ENCODE measurements at regions not wholly inside any gene's neighbourhood (a gene's known extent, or its start where the extent isn't known, plus 50 kb on each side); places are given as distances from the start of the nearest gene placed in this dataset.

GRCh38 chr16:79713609-79714309, 113.2 kb upstream of the MAF start:
- DNase-seq (ENCODE audit: low spot score): no peak

- DNase-seq (ENCODE audit: low spot score): no peak
Measured at GRCh38 chr16:79712276-79712675, 111.7 kb upstream of the MAF start.

GRCh38 chr16:79707876-79708275, 107.3 kb upstream of the MAF start:
- no peak for DNase-seq (ENCODE audit: low spot score)

- DNase-seq (ENCODE audit: low spot score): no peak
Measured at GRCh38 chr16:79703066-79703465, 102.5 kb upstream of the MAF start.

- no peak for DNase-seq (ENCODE audit: low spot score)
Measured at GRCh38 chr16:79698341-79698753, 97.8 kb upstream of the MAF start.

- DNase-seq (ENCODE audit: low spot score): no peak
Measured at GRCh38 chr16:79697562-79698112, 97.1 kb upstream of the MAF start.

- DNase-seq (ENCODE audit: low spot score): no peak
Measured at GRCh38 chr16:79691007-79691406, 90.5 kb upstream of the MAF start.

GRCh38 chr16:79690159-79690558, 89.6 kb upstream of the MAF start:
- no peak for DNase-seq (ENCODE audit: low spot score)

GRCh38 chr16:79687249-79688130, 87.0 kb upstream of the MAF start:
- no peak for DNase-seq (ENCODE audit: low spot score)

GRCh38 chr16:79685871-79686270, 85.3 kb upstream of the MAF start:
- no peak for DNase-seq (ENCODE audit: low spot score)

- DNase-seq (ENCODE audit: low spot score): no peak
Measured at GRCh38 chr16:79679334-79679733, 78.8 kb upstream of the MAF start.

- DNase-seq (ENCODE audit: low spot score): no peak
Measured at GRCh38 chr16:79677799-79678530, 77.4 kb upstream of the MAF start.

- no peak for DNase-seq (ENCODE audit: low spot score)
Measured at GRCh38 chr16:79673635-79674034, 73.1 kb upstream of the MAF start.

GRCh38 chr16:79672524-79672923, 72.0 kb upstream of the MAF start:
- no peak for DNase-seq (ENCODE audit: low spot score)

GRCh38 chr16:79668502-79668901, 68.0 kb upstream of the MAF start:
- DNase-seq (ENCODE audit: low spot score): no peak

- DNase-seq (ENCODE audit: low spot score): no peak
Measured at GRCh38 chr16:79665970-79666369, 65.4 kb upstream of the MAF start.

- DNase-seq (ENCODE audit: low spot score): no peak
Measured at GRCh38 chr16:79664407-79664806, 63.9 kb upstream of the MAF start.

GRCh38 chr16:79662669-79663313, 62.3 kb upstream of the MAF start:
- DNase-seq (ENCODE audit: low spot score): no peak

- no peak for DNase-seq (ENCODE audit: low spot score)
Measured at GRCh38 chr16:79662122-79662521, 61.6 kb upstream of the MAF start.

- no peak for DNase-seq (ENCODE audit: low spot score)
Measured at GRCh38 chr16:79661578-79661977, 61.0 kb upstream of the MAF start.

GRCh38 chr16:79659344-79659743, 58.8 kb upstream of the MAF start:
- DNase-seq (ENCODE audit: low spot score): no peak
